COR-L47 (cell line): ENCODE measurements at regions not wholly inside any gene's neighbourhood (a gene's known extent, or its start where the extent isn't known, plus 50 kb on each side); places are given as distances from the start of the nearest gene placed in this dataset.
"Not testable (repeated sequence)": the region's sequence is repeated elsewhere in the genome, so short reads cannot be mapped to it uniquely, and the experiment has no call there.

ENCODE experiments used
- DNase-seq: peaks from one replicate; lab custom pipeline; 2025; lab: John Stamatoyannopoulos, UW

DNA sequence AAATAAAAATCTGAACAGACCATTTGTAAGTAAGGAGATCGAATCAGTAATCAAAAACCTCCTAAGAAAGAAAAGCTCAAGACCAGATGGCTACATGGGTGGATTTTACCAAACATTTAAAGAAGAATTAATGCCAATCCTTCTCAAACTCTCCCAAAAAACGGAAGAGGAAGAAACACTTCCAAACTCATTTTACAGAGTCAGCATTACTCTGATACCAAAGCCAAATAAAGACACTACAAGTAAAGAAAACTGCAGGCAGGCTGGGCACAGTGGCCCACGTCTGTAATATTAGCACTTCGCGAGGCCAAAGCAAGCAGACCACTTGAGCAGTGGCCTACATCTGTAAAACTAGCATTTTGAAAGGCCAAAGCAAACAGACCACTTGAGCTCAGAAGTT is 159.8 kb downstream of the DPY19L2 start:
- no peak for DNase-seq

DNA sequence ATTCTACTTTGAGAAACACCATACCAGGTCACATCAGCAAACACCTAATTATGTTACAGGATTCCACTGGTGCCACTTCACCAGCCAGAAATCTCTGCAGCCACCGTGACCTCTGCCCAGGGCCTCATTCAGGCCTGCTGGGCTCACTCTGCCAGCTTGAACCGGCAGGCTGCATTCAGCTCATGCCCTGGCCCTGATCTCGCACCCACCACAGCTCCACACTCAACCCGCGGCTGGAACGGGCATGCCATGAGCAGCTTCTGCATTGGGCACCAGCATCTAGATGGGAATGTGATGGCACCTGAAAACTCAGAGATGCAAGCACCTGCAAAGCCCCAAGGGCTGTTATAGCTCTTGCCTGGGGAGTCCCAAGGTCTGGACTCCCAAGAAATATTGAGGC is 168.7 kb downstream of the DPY19L2 start:
- no peak for DNase-seq

DNA sequence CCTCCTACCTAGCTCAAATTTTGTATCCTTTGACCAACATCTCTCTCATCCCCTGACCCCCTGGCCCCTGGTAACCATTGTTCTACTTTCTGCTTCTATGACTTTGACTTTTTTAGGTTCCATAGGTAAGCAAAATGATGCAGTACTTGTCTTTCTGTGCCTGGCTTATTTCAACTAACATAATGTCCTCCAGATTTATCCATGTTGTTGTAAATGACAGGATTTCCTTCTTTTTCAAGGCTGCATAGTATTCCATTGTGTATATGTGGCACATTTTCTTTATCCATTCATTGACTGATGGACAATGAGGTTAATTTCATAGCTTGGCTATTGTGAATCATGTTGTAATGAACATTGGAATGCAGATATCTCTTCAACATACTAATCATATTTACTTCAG is 170.1 kb downstream of the DPY19L2 start:
- no peak for DNase-seq

DNA sequence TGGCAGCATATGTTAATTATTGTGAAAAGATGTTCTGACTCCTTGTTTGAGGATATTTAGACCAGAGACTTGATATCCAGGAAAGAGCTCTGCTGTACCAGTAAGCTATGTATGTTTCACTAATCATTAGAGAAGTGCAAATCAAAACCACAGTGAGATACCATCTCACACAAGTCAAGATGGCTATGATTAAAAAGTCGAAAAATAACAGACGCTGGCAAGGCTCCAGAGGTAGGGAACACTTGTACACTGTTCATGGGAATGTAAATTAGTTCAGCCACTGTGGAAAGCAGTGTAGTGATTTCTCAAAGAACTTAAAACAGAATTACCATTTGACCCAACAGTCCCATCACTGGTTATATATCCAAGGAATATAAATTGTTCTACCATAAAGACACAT is 171.6 kb downstream of the DPY19L2 start:
- no peak for DNase-seq

DNA sequence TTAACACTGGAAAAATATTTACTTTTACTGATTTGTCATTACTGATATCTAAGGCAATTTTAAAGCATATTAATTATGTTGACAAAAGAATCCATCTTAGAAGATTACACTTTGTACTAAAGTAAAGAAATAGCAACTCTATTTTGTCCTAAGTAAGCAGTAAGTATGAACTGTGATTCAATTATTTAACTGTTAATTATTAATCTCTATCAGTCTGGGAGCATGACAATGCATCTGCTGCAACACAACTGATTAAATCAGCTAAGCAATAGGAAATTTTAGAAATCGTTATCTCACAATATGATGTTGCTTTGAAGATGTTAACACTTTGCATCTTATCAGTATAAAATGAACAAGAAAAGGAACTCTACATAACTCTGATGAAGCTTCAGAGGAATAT is 172.3 kb downstream of the DPY19L2 start:
- no peak for DNase-seq

DNA sequence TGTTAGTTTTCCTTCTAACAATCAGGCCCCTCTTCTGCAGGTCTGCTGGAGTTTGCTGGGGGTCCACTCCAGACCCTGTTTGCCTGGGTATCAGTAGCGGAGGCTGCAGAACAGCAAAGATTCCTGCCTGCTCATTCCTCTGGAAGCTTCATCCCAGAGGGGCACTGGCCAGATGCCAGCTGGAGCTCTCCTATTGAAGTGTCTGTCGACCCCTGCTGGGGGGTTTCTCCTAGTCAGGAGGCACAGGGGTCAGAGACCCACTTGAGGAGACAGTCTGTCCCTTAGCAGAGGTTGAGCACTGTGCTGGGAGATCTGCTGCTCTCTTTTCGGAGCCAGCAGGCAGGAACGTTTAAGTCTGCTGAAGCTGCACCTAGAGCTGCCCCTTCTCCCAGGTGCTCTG is 174.9 kb downstream of the DPY19L2 start:
- DNase-seq, result not testable (repeated sequence)

DNA sequence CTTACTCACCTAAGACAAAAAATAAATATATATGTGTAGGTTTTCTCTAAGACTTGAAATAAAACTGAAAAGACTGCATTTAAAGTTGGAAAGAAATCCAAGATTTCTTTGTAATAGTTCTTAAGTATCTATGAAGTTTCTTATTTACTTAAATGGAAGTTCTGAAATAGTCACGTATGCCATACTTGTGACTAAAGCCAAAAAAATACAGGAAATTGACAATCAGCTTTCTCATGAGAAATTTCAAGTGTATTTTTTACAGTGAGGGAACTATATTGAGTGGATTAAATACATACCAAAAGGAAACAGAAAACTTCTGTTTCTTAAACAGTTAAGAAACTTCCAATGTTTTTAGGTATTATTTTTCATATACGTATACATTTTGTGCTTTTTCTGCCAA is 188.1 kb downstream of the DPY19L2 start:
- no peak for DNase-seq

DNA sequence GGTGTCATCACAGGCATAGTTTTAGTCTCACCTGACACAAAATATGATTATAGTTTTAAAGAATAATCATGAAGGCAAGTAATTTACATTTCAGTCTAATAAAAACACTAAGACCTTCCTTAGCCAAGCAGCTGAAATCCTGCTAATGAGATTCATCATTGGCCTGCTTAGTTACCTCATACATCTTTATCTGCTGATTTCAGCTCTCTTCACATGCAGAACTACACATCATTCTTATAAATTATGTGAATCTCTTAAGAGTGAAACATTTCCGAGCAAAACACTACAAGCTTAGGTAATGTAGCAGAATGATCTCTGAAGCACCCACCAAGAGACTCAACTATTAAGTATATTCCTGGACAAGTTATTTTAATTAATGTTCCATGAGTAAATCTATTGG is 198.1 kb downstream of the DPY19L2 start:
- DNase-seq, result no peak

DNA sequence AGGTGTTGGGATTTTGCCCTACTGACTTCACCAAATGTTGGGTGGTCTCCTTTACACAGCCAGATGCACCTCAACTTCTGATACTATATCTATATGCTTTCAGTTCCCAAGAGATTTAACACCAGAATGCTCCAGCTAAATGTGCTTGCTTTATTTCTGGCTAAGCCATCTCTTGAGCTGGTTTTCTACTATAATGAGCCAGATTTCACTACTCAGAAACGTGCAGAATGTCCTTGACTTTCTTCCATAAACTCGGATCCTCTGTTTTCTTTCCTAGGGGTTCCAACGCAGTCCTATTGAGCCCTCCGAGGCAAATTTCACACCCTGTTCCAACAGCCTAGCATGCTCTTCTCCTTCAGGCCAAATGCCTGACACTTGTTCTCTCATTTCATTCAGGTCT is 200.3 kb downstream of the DPY19L2 start:
- DNase-seq, result no peak

DNA sequence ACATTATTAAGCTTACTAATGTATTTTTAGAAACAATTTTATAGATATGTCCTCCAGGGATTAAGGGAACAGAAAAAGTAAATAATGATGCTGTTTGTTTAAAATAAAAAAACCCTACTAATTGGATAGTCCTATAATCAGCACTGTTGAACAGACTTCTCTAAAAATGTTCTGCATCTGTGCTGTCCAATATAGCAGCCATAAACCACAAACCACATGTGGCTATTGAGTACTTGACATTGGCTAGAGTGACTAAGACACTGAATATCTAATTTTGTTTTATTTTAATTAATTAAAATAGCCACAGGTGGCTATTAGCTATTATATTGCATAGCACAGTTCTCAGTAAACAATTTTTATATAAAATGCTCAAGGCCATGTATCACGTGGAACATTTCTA is 210.4 kb downstream of the DPY19L2 start:
- no peak for DNase-seq

DNA sequence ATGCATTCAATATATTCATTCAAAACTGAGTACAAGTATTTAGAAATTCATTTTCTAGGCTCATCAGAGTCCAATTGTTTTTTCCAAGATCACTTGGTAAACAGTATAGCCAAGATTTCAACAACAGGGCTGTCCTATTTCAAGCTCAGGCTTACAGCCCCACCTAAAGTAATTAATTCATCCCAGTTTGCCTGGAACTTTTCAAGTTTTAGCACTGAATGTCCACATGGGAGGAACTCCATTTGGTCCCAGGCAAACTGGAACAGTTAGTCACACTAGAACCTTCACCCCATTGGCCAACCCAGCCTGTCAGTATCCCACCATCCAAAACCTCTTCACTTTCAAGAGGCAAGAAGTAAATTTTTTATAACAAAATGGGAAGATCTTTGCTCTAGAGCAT is 210.9 kb downstream of the DPY19L2 start:
- no peak for DNase-seq

DNA sequence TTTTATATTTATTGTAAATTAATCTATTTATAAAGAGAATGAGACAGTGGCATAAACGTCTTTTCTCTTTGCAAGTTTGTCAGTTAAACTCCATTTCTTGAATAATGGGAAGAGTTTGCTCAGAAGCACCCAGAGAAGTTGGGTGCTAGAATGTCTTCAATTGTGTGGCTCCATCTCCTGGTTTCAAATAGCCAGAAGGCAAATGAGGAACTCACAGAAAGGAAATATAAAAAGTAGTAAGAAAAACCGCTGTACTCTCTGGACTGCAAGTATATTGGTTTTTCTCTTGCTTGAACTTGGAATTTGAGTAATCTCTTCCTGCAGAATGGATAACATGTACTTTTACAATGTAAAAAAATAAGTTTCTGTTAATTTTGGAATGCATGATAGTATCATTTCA is 217.5 kb downstream of the DPY19L2 start:
- no peak for DNase-seq

DNA sequence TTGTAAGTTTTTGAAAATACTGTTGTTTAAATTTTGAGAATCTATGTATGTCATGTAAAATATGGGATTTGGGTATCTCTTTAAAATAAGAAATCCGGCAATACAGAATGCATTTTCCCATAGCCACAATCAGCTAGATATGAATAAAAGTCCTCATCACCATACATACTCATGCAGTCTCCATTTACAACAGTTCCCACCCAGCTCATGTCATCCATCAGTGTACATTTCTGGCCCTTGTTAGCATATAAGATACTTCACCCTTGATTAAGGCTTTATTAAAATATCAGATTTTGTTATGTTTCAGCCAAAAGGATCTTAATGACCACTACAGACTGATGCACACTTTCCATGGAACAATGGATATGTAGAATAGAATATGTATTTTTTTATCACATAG is 218.0 kb downstream of the DPY19L2 start:
- no peak for DNase-seq

DNA sequence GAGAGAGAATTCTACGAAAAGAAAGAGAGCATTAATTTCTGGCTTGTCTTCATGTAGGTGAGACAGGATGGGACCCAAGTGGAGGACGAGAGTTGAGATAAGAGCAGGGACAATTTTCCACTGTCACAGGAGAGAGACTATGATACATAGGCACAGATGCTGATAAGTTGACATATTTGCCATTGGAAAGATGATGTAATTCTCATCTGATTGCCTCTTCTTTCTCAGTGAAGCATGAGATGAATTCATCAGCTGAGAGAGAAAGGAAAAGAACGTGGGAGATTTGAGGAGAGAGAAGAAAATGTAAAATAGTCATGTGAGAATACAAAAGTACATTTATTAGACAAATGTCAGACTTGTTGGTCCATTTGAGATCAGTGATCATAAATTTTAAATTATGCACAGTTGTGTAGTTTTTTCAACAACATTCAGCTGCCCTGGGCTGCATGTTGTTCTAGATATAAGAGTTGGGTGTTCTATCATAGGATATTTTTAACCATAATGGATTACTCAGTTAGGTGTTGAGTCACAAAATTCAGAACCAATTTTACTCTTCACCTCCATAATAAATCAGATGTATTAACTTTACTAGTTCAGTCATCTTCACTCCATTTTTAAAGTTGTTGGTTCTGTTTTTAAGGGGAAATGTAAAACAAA is 222.9 kb downstream of the DPY19L2 start:
- no peak for DNase-seq

DNA sequence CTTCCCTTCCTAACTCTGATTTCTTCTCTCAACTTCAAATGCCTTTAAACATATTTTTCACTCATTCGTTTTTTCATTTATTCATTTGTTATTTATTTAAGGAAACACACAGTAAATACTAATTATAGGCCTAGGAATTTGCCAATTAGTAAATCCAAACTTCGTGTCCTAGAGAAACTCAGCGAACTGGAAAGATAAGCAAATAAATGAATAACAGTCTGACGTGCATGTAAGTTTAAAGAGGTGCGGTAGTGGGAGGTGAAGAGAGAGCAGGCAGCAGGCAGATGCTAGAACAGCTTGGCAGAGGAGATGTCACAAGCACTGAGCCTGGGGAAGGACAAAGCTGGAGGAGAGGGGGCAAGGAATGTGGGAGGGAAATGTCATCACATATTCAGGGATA is 228.2 kb downstream of the DPY19L2 start:
- peak; percentile 2 for DNase-seq

DNA sequence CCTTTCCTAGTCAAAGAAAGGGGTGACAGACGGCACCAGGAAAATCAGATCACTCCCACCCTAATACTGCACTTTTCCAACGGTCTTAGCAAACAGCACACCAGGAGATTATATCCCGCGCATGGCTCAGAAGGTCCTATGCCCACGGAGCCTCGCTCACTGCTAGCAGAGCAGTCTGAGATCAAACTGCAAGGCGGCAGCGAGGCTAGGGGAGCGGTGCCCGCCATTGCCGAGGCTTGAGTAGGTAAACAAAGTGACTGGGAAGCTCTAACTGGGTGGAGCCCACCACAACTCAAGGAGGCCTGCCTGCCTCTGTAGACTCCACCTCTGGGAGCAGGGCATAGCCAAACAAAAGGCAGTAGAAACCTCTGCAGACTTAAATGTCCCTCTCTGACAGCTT is 233.9 kb downstream of the DPY19L2 start:
- DNase-seq, result not testable (repeated sequence)

DNA sequence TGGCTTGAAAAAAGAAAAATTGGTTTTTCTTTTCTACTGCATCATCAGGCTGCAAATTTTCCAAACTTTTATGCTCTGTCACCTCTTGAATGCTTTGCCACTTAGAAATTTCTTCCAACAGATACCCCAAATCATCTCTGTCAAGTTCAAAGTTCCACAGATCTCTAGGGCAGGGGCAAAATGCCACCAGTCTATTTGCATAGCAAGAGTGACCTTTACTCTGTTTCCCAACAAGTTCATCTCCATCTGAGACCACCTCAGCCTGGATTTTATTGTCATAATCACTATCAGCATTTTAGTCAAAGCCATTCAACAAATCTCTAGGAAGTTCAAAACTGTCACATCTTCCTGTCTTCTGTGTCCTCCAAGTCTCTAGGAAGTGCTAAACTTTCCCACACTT is 240.3 kb downstream of the DPY19L2 start:
- not testable (repeated sequence) for DNase-seq

DNA sequence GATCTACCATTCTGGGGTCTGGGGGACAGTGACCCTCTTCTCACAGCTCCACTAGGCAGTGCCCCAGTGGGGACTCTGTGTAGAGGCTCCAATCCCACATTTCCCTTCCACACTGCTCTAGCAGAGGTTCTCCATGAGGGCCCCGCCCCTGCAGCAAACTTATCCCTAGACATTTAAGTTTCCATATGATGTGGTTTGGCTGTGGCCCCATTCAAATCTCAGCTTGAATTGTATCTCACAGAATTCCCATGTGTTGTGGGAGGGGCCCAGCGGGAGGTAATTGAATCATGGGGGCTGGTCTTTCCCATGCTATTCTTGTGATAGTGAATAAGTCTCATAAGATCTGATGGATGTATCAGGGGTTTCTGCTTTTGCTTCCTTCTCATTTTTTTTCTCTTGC is 241.3 kb downstream of the DPY19L2 start:
- DNase-seq, result not testable (repeated sequence)

DNA sequence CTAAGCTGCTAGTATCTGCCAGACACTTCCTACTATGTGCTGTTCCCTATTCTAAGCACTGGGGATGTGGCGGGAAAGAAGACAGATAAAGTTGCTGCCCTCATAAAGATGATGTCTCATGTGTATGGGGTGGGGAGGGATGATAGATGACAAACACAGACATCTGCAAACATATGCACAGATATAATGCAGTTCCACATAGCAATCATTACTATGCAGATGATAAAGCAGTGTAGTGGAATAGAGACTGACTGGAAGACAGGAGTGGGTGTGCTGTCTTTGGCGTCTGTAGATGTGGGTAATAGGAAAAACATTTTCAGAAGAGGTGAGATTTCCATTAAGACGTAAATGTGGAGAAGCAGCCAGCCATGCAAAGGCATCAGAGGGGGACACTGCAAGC is 243.6 kb downstream of the DPY19L2 start:
- no peak for DNase-seq

DNA sequence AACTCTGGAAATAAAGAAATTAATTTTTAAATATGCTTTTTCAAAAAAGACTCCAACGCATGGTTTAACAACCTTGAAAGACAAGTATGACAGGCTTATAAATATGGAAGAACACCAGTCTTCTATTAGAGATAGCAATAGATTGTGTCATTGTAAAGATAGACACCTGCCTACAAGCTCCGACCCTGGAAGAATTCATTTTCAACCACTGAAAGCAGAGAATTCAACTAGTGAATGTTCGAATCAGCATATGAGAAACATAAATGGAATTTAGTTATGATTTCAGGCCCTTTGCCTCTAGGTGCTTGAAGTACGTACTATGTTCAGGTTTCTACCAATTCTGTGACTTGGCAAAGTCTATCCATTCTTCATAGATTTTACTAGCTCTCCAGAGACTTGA is 244.5 kb downstream of the DPY19L2 start:
- DNase-seq, result no peak

DNA sequence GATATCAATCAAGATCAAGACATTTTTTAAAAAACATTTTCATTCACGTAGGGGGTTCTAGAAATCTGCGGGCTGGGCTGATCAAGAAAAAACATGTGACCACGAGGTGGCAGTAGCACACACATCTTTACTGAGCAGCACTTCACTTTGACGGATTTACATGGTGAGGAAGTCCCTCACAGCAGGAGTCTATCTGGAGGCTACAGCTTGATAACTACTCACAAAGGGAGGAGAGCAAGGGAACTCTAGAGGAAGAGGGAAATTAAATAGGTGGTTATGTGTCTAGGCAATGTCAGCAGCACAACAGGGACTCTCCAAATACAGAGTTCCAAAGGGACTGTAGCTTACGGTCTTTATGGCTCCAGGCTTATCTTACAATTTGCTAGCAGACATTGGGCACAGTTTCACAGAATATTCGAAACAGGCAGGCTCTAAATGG is 248.1 kb downstream of the DPY19L2 start:
- DNase-seq, result peak; percentile 96

DNA sequence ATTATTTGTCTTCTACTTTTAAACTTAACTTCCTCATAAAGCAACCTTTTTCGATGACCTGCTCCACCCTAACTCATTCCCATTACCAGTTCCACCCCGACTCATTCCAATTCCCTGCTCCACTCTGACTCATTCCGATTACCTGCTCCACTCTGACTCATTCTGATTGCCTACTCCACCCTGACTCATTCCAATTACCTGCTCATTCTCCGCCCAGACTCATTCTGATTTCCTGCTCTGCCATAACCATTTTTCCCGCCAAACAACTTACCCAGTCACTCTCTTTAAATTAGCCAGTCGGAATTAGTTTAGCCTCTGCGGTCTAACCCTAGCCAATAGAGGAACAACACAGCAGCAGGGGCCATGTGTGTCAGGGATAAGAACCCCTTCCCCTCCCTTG is 249.1 kb downstream of the DPY19L2 start:
- no peak for DNase-seq

DNA sequence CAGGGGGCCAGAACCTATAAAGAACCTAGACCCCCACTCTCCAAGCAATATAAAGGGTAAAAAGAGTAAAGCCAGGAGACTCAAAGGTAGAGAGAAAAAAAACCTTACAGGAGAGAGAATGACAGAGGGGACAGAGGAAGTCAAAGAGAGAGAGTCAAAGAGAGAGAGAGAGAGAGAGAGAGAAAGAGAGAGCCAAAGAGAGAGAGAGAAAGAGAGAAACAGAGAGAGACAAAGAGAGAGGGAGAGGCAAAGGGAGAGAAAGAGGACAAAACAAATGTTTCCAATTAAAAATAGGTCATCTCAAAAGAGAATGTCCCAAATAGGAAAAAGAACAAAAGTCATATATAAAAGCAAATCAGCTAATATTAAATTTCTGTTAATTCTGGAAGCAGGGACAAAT is 251.5 kb downstream of the DPY19L2 start:
- no peak for DNase-seq

DNA sequence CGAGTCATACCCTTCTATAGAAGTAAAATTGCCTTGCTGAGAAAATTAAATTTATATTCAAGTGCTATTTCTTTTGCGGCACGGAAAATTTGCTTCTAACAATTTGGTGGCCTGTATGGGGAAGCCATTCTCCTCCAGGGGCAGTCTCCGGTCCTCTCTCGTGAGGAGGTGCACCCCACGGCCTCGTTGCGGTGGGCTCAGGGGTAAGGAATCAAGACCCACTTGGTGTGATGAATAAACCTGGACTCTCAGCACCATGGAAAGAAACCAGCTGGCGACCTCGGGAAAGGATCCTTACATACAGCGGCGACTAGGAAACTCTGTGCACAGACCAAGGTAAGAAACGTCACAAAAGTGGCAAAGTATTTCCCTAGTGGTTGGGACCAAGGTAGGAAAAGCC is 252.9 kb downstream of the DPY19L2 start:
- DNase-seq, result no peak

DNA sequence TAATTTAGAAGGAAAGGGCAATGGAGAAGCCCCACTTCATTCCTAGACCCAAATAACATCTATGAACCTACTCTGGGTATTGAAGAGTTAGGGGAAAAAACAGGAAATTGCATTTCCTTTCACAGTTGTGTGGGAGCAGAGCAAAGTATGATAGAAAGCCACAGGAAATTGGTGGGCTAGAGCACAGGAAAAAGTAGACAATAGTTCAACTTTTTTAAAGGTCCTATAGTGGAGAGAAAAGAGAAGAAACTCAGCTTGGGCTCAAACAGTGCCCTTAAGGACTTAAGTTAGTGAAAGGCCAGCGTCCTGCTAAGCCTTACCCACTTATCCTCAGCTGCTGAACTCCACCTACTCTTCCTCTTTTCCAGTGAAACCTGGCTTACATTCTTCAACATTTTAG is 258.1 kb downstream of the DPY19L2 start:
- DNase-seq, result no peak
